ENCODE measurements at regions not wholly inside any gene's neighbourhood (a gene's known extent, or its start where the extent isn't known, plus 50 kb on each side); places are given as distances from the start of the nearest gene placed in this dataset.

DNA sequence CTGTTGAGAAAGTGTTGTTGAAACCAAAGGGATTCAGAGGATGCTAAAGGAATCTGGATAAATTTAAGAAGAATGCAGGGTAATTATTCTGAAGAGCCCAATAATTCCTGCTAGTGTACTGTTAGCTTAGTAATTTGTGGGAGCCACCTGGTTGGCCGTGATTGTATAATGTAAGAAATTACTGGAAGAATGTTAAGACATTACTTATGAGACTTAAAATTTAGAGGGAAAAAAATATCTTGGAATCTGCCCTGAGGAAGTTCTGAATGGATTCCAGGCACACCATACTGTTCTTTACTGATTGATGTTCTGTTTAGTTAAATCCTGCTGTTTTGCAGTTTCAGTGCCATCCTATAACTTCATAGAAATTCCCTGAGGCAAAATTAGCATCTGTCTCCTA lies 155.0 kb upstream of the RHOBTB1 start:
- DNase-seq (no peak), ATAC-seq (no peak)
- intact Hi-C loops (cut with DNase I, micrococcal nuclease) = no loop called here
- Histone ChIP-seq H3K4me3 (no peak overlapping the region), H3K9me3 (no peaks in the 10 kb centered on the region), H3K4me1 (ENCODE audit: low read depth) (no peaks in the 10 kb centered on the region), H3K36me3 (ENCODE audit: low read depth) (no peaks in the 10 kb centered on the region)
- TF ChIP-seq, protein P1, sequence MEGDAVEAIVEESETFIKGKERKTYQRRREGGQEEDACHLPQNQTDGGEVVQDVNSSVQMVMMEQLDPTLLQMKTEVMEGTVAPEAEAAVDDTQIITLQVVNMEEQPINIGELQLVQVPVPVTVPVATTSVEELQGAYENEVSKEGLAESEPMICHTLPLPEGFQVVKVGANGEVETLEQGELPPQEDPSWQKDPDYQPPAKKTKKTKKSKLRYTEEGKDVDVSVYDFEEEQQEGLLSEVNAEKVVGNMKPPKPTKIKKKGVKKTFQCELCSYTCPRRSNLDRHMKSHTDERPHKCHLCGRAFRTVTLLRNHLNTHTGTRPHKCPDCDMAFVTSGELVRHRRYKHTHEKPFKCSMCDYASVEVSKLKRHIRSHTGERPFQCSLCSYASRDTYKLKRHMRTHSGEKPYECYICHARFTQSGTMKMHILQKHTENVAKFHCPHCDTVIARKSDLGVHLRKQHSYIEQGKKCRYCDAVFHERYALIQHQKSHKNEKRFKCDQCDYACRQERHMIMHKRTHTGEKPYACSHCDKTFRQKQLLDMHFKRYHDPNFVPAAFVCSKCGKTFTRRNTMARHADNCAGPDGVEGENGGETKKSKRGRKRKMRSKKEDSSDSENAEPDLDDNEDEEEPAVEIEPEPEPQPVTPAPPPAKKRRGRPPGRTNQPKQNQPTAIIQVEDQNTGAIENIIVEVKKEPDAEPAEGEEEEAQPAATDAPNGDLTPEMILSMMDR (IDR thresholded peaks at IDR 0.05) = no peak

DNA sequence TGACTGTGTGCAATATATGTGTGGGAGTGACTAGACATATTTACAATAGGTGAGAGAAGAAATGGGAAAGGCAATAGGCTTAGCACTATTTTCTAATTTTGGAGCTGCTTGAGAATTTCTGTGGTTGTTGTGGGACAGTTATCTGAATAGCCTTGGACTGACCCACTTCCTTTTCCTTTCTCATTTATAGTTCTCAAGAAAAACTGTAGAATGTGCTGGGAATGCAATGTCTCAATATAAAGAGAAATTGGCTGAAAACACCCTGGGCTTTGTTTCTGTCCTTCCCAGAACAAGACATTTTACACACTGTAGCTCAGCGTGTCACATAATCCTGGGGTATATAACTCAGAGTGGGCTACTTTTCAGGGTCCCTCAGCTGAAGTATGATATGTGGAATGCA lies 153.0 kb upstream of the RHOBTB1 start:
- Histone ChIP-seq H3K9me3 (no peaks in the 10 kb centered on the region), H3K36me3 (ENCODE audit: low read depth) (no peaks in the 10 kb centered on the region), H3K4me3 (no peak overlapping the region), H3K4me1 (ENCODE audit: low read depth) (no peaks in the 10 kb centered on the region)
- intact Hi-C loops (cut with DNase I, micrococcal nuclease) = no loop called here
- DNase-seq = no peak
- TF ChIP-seq, protein P1 (IDR thresholded peaks at IDR 0.05) = no peak
- no peak for ATAC-seq

DNA sequence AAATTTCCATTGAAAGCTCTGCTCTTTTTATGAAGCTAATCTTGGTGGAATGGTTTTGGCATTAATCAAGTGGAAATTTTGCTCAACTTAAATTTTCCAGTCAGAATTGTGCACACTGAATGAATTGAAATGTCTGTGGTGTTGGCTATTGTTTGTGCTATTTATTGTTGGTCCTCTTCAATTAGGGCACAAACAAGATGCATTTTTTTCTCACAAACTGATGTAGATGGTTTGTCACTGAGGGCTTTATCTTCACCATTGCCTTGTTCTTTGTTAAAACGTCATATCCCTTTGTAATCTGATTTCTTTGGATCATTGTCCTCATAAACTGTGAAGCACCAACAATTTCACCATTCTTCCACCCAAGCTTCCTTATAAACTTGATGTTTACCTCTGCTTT lies 152.1 kb upstream of the RHOBTB1 start:
- DNase-seq = no peak
- no peaks in the 10 kb centered on the region for H3K9me3 ChIP-seq
- no peaks in the 10 kb centered on the region for H3K36me3 ChIP-seq (ENCODE audit: low read depth)
- no peak overlapping the region for H3K4me3 ChIP-seq
- H3K4me1 ChIP-seq (ENCODE audit: low read depth) = no peaks in the 10 kb centered on the region
- intact Hi-C loops (cut with DNase I, micrococcal nuclease) = no loop called here
- ATAC-seq = no peak
- TF ChIP-seq, protein P1 (IDR thresholded peaks at IDR 0.05) = no peak

DNA sequence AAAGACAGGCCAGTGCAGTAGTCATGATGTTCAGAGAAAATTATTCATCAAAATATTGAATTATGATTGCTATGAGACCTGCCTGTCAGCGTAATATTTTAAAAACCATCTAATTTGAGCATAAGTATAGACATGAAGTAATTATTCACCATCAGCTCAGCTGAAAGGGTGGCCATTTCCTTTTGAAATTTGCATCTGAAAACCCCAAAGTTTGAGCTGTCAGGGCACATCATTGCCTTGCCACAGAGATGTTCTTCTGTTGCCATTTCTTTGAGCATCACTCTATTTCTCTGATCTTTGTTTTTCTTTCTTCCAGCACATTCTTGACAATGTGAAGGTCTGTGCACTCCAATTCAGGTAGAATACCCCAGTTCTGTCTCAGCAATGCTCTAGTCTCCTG lies 147.5 kb upstream of the RHOBTB1 start:
- TF ChIP-seq, protein P1 (IDR thresholded peaks at IDR 0.05) = no peak
- no peaks in the 10 kb centered on the region for H3K4me1 ChIP-seq (ENCODE audit: low read depth)
- no peak overlapping the region for H3K4me3 ChIP-seq
- H3K9me3 ChIP-seq = no peaks in the 10 kb centered on the region
- no peaks in the 10 kb centered on the region for H3K36me3 ChIP-seq (ENCODE audit: low read depth)
- ATAC-seq (no peak), DNase-seq (no peak)
- intact Hi-C loops (cut with DNase I, micrococcal nuclease) = no loop called here

DNA sequence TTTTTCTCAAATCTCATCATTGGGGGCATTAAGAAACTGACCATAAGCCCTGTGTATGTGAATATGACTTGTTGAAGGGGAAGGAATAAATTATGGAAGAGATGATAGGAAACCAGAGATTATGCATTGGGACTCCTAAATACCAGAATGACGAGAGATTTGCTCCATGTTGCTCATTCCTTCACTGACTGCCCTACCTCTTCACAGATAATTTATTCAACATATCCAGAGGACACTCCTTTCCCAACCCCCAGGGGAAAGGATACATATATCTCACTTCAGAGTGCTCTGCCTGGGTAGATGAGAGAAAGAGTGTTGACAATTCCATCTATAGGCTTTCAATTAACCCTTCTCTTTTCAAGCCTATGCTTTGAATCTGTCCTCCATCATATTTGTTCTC lies 145.3 kb upstream of the RHOBTB1 start:
- TF ChIP-seq, protein P1 (IDR thresholded peaks at IDR 0.05) = no peak
- Histone ChIP-seq H3K4me3 (no peak overlapping the region), H3K4me1 (ENCODE audit: low read depth) (no peaks in the 10 kb centered on the region), H3K36me3 (ENCODE audit: low read depth) (no peaks in the 10 kb centered on the region), H3K9me3 (no peaks in the 10 kb centered on the region)
- intact Hi-C loops (cut with DNase I, micrococcal nuclease) = no loop called here
- DNase-seq (no peak), ATAC-seq (no peak)

DNA sequence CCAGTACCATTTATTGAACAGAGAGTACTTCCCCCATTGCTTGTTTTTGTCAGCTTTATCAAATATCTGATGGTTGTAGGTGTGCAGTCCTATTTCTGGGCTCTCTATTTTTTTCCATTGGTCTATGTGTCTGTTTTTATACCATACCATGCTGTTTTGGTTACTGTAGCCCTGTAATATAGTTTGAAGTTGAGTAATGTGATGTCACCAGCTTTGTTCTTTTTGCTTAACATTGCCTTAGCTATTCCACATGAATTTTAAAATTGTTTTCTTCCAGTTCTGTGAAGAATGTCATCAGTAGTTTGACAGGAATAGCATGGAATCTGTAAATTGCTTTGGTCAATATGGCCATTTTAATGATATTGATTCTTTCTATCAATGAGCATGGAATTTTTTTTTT lies 140.5 kb upstream of the RHOBTB1 start:
- H3K4me3 ChIP-seq = no peak overlapping the region
- no peaks in the 10 kb centered on the region for H3K4me1 ChIP-seq (ENCODE audit: low read depth)
- ATAC-seq = no peak
- TF ChIP-seq, protein P1 (IDR thresholded peaks at IDR 0.05) = no peak
- H3K36me3 ChIP-seq (ENCODE audit: low read depth) = no peaks in the 10 kb centered on the region
- no peak for DNase-seq
- H3K9me3 ChIP-seq = no peaks in the 10 kb centered on the region
- intact Hi-C loops (cut with DNase I, micrococcal nuclease) = no loop called here

Measured in mucosa of descending colon (tissue), 3 donors.